Kidney (tissue), 13 donors: ENCODE measurements at regions not wholly inside any gene's neighbourhood (a gene's known extent, or its start where the extent isn't known, plus 50 kb on each side); places are given as distances from the start of the nearest gene placed in this dataset.

Experiments
- DNase-seq, 5 donors: peaks; one replicate each; pipeline ENCODE4 v3.0.0-alpha.2; 2013 to 2020
- FAIRE-seq: peaks from 2 replicates; lab custom pipeline; 2012; peaks lifted over from hg19 to GRCh38; lab: Jason Lieb, UNC
- H3K27ac ChIP-seq, 2 donors: one replicate each; pipeline ENCODE4 v1.7.0; 2013; ENCODE audit warnings: low read depth in 2 of 2, low read length in 2 of 2, inconsistent platforms in 1 of 2
- H3K27me3 ChIP-seq: one replicate; pipeline ENCODE4 v1.7.1; 2013; ENCODE audit warnings: low read length, inconsistent platforms; ENCODE audit not compliant: control insufficient read depth, insufficient read depth
- H3K36me3 ChIP-seq, 3 donors: one replicate each; pipeline versions ENCODE4 v1.7.0 to v1.7.1; 2013; ENCODE audit warnings: low read length in 3 of 3, control low read depth in 1 of 3, inconsistent platforms in 1 of 3; ENCODE audit not compliant: insufficient read depth in 3 of 3, control insufficient read depth in 2 of 3
- H3K4me1 ChIP-seq, 3 donors: one replicate each; pipeline versions ENCODE4 v1.7.0 to v1.7.1; 2013; ENCODE audit warnings: low read length in 3 of 3, inconsistent platforms in 1 of 3, low read depth in 1 of 3; ENCODE audit not compliant: control insufficient read depth in 2 of 3, insufficient read depth in 2 of 3
- H3K4me3 ChIP-seq, 3 donors: one replicate each; pipeline versions ENCODE4 v1.7.0 to v1.8.1; 2013; ENCODE audit warnings: low read length in 3 of 3, control low read depth in 1 of 3, inconsistent platforms in 1 of 3
- H3K9ac ChIP-seq, 3 donors: one replicate each; pipeline versions ENCODE4 v1.7.0 to v1.7.1; 2013; ENCODE audit warnings: low read length in 3 of 3, control low read depth in 1 of 3, inconsistent platforms in 1 of 3
- H3K9me3 ChIP-seq, 3 donors: one replicate each; pipeline versions ENCODE4 v1.7.0 to v1.7.1; 2013; ENCODE audit warnings: low read length in 3 of 3, control low read depth in 1 of 3, inconsistent platforms in 1 of 3; ENCODE audit not compliant: control insufficient read depth in 2 of 3, insufficient read depth in 1 of 3
- intact Hi-C: fragments of 100-400 bp; cut with DNase I; formaldehyde crosslinking; loops from one replicate; pipeline ENCODE4 v1.11.1; 2022
- TF ChIP-seq, protein P1 (sequence below): IDR thresholded peaks from 3 replicates; pipeline ENCODE4 v1.5.1; 2012; ENCODE audit warnings: mild to moderate bottlenecking, moderate library complexity, borderline replicate concordance; ENCODE audit not compliant: insufficient read depth; ENCODE audit errors: extremely low read depth
- donor health status: control.
- donor health status: control.
- donor health status: control.
- donor health status: control.
- donor health status: control.
- donor health status: DM: yes; HTN: yes; CAD: no.
- donor health status: Normal renal cell carcinoma (clear cell type).

GRCh38 chr18:27713037-27713737 lies 463.7 kb downstream of the CDH2 start:
- no peak overlapping the region for H3K4me3 ChIP-seq
- FAIRE-seq, result no peak
- intact Hi-C loops, result no loop called here
- TF ChIP-seq, protein P1, sequence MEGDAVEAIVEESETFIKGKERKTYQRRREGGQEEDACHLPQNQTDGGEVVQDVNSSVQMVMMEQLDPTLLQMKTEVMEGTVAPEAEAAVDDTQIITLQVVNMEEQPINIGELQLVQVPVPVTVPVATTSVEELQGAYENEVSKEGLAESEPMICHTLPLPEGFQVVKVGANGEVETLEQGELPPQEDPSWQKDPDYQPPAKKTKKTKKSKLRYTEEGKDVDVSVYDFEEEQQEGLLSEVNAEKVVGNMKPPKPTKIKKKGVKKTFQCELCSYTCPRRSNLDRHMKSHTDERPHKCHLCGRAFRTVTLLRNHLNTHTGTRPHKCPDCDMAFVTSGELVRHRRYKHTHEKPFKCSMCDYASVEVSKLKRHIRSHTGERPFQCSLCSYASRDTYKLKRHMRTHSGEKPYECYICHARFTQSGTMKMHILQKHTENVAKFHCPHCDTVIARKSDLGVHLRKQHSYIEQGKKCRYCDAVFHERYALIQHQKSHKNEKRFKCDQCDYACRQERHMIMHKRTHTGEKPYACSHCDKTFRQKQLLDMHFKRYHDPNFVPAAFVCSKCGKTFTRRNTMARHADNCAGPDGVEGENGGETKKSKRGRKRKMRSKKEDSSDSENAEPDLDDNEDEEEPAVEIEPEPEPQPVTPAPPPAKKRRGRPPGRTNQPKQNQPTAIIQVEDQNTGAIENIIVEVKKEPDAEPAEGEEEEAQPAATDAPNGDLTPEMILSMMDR, result no peak
- H3K4me1 ChIP-seq, result no peaks in the 10 kb centered on the region
- H3K36me3 ChIP-seq, result no peaks in the 10 kb centered on the region
- no peaks in the 10 kb centered on the region for H3K27me3 ChIP-seq
- H3K9ac ChIP-seq, result no peak overlapping the region
- H3K27ac ChIP-seq, result no peak overlapping the region
- DNase-seq, result peak in 2 of 5 donors; percentile 46 to 51
- peaks cover 0 to 5% (median 0%) of the 10 kb centered on the region in 3 donors for H3K9me3 ChIP-seq

GRCh38 chr18:27712066-27712465 lies 464.9 kb downstream of the CDH2 start:
- Histone ChIP-seq H3K9ac (no peak overlapping the region), H3K27me3 (no peaks in the 10 kb centered on the region), H3K27ac (no peak overlapping the region), H3K36me3 (no peaks in the 10 kb centered on the region), H3K4me1 (no peaks in the 10 kb centered on the region), H3K4me3 (no peak overlapping the region), H3K9me3 (peaks cover 0 to 5% (median 0%) of the 10 kb centered on the region in 3 donors)
- intact Hi-C loops, result no loop called here
- peak in 1 of 5 donors; percentile 5 for DNase-seq
- FAIRE-seq, result no peak
- TF ChIP-seq, protein P1, result no peak

DNA sequence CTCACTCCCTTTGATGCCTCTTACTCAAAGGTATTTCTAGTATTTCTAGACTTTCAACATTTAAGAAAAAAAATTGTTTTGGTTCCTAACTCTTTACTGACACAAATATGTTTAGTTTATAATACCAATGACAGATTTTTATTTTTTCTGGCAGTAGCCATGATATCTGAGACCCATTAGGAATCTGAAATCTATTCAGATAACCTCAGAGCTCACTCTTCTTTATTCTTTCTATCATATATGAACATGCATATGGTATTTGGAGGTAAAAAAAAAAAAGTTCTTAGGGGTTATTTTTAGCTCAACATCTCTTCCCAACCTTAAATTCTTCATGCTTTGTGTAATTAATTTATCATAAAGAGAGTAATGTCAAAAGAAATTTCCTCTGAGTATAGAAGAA lies 465.5 kb downstream of the CDH2 start:
- peaks cover 0 to 5% (median 0%) of the 10 kb centered on the region in 3 donors for H3K9me3 ChIP-seq
- intact Hi-C loops, result no loop called here
- no peak overlapping the region for H3K4me3 ChIP-seq
- TF ChIP-seq, protein P1, result no peak
- FAIRE-seq, result no peak
- H3K4me1 ChIP-seq, result no peaks in the 10 kb centered on the region
- DNase-seq, result no peak
- H3K9ac ChIP-seq, result no peak overlapping the region
- H3K27me3 ChIP-seq, result no peaks in the 10 kb centered on the region
- no peak overlapping the region for H3K27ac ChIP-seq
- no peaks in the 10 kb centered on the region for H3K36me3 ChIP-seq

DNA sequence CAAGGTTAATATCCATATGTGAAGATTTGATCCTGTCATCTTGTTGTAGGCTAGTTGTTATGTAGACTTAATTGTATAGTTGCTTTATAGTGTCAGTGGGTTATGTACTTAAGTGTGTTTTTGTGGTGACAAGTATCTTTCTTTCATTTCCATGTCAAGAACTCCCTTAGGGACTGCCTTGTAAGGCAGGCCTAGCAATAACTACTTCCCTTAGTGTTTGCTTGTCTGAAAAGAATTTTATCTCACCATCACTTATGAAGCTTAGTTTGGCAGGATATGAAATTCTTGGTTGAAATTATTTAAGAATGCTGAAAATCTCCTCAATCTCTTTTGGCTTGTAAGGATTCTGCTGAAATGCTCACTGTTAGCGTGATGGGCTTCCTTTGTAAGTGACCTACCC lies 467.6 kb downstream of the CDH2 start:
- TF ChIP-seq, protein P1, result no peak
- no peak for FAIRE-seq
- Histone ChIP-seq H3K27ac (no peak overlapping the region), H3K4me1 (no peaks in the 10 kb centered on the region), H3K27me3 (no peaks in the 10 kb centered on the region), H3K36me3 (no peaks in the 10 kb centered on the region), H3K4me3 (no peak overlapping the region), H3K9me3 (peaks cover 0 to 5% (median 0%) of the 10 kb centered on the region in 3 donors), H3K9ac (no peak overlapping the region)
- no peak for DNase-seq
- intact Hi-C loops, result no loop called here
